Medulla oblongata (tissue), 1 donor: ENCODE measurements at regions not wholly inside any gene's neighbourhood (a gene's known extent, or its start where the extent isn't known, plus 50 kb on each side); places are given as distances from the start of the nearest gene placed in this dataset.

Source experiments
- DNase-seq: peaks from one replicate; pipeline ENCODE4 v3.0.0-alpha.2; 2015; ENCODE audit errors: extremely low spot score

DNA sequence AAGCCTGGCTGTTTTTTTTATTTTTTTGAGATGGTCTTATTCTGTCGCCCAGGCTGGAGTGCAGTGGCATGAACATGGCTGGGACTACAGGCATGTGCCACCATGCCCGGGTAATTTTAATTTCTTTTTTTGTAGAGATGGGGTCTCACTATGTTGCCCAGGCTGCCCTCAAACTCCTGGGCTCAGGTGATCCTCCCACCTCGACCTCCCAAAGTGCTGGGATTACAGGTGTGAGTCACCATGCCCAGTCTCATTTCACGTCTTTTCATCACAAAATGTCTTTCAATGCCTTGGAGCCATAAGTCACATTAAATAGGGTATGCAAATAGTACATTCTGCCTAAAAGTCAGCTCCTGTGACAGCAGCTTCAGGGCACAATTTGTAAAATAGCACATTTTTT lies 52.8 kb downstream of the SOX2 start:
- DNase-seq, result no peak

- no peak for DNase-seq
Observed at GRCh38 chr3:181770296-181770695, 58.6 kb downstream of the SOX2 start.

DNA sequence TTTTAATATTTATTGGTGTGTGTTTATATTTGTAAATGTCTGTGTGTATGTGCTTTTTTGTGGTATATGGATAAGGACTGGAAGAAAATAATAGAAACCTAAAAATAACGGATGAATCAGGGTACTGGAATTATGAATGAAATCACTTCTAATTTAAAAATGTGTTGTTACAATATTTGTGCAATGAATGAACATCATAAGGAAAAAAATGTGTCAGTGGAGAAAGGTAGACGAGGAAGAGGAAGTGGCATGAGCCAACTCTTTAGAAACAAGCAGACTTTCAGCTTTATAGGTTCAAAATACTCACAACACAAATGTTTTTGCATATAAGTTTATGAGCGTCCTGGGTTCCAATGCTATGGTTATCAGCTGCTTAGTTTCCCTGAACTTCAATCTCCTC lies 59.4 kb downstream of the SOX2 start:
- no peak for DNase-seq

GRCh38 chr3:181772166-181772565 lies 60.4 kb downstream of the SOX2 start:
- DNase-seq, result no peak

- peak; percentile 41 for DNase-seq
Observed at GRCh38 chr3:181773921-181774320, 62.2 kb downstream of the SOX2 start.

- DNase-seq, result no peak
Observed at GRCh38 chr3:181782306-181782954, 70.7 kb downstream of the SOX2 start.

GRCh38 chr3:181790561-181790960 lies 78.8 kb downstream of the SOX2 start:
- peak; percentile 13 for DNase-seq

- peak; percentile 17 for DNase-seq
Observed at GRCh38 chr3:181791056-181791955, 79.6 kb downstream of the SOX2 start.

GRCh38 chr3:181793006-181793405 lies 81.3 kb downstream of the SOX2 start:
- no peak for DNase-seq

GRCh38 chr3:181794011-181794790 lies 82.5 kb downstream of the SOX2 start:
- no peak for DNase-seq

GRCh38 chr3:181796641-181797040 lies 84.9 kb downstream of the SOX2 start:
- no peak for DNase-seq

DNA sequence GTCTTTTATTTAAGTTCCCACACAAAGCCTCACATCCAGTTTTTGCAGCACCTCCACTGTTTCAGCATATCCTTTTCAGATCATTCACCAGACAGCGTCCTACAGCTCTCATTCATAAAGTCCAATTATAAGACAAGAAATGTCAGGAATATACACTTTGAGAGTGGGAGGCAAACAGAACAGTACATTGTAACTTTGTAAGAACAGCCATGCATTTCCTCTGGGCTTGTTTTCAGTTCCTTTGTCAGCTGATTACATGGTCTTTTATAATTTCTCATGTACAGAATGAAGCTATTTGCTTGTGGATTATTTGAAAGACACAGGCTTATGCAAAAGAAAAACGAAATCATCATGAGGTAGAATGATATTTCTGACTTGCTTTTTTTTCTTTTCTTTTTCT lies 85.7 kb downstream of the SOX2 start:
- no peak for DNase-seq

DNA sequence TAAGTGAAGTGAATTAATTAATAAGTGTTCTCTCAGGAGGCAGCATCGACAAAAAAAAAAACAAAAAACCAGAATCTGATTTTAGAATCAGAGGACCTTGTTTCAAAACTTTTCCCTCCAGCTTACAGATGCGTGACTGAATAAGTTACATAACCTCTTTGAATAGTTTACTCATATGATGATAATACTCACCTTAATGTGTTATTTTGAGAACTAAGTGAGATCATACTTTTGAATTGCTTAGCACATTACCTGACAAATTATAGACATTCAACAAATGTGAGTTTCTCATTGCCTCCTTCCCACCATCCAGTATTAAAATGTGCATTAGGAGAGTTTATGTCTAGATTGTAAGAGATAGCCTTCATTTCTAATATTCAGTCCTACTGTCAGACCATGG lies 94.0 kb downstream of the SOX2 start:
- no peak for DNase-seq

GRCh38 chr3:181808053-181808452 lies 96.3 kb downstream of the SOX2 start:
- no peak for DNase-seq

GRCh38 chr3:181823716-181824115 lies 112.0 kb downstream of the SOX2 start:
- DNase-seq, result no peak

- DNase-seq, result no peak
Observed at GRCh38 chr3:181824961-181825360, 113.2 kb downstream of the SOX2 start.

GRCh38 chr3:181839039-181839915 lies 127.6 kb downstream of the SOX2 start:
- DNase-seq, result no peak

DNA sequence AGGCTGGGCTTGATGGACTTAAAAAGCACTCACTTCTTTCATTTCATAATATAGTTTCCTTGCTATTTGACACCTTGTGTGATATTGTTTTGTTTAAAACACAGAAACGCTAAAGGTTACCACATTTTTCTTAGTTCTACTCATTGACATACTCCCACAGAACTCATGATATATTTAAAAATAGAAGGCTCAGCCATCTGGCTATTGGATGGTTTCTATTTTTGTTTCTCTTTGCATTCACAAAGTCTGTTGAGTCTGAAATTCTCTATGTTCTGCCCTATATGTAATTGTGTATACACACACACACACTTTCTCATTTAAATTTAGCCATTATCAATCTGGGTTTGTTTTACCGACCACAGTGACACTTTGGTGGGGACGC lies 128.2 kb downstream of the SOX2 start:
- no peak for DNase-seq

GRCh38 chr3:181844211-181844610 lies 132.5 kb downstream of the SOX2 start:
- DNase-seq, result no peak

DNA sequence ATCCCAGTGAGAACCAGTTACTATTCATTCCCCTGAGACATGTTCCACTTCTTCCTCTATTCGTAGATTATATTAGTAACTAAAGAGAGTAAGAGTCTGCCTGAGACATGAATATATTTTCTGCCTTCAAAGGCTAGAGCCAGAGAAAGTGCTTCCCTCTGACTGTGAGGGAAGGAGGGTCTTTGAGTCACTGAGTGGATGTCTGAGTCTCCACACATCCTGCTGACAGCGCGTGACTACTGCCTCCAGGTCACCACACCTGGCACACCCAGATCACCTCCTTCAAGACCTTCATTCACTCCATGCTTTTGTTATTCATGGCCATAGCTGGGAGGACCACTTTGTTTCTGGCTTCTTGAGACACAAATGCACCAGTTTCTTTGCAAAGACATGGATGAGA lies 135.6 kb downstream of the SOX2 start:
- DNase-seq, result no peak

GRCh38 chr3:181851063-181851462 lies 139.3 kb downstream of the SOX2 start:
- no peak for DNase-seq

DNA sequence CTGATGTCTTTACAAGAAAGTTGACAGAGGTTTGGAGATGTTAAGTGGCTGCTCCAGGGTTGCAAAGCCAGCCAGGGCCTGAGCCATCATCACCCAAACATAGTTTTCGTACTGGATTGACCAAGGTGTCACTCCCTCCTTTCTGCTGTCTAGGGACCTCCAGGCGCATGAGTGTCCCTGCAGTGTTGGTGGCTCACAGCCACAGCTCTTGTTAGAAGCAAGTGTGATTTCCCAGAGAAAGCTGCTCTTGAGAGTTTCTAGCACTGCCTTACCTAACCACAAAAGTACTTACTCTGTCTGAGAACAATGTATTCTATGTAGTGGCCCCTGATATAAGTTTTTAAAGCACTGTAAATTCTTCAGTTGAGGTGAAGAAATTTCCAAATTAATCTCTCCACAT lies 144.1 kb downstream of the SOX2 start:
- no peak for DNase-seq
